Left cardiac atrium (tissue), 4 donors: ENCODE measurements at regions not wholly inside any gene's neighbourhood (a gene's known extent, or its start where the extent isn't known, plus 50 kb on each side); places are given as distances from the start of the nearest gene placed in this dataset.

ENCODE experiments used
- ATAC-seq, 2 donors: fragments of 200-7000 bp; cut with Tn5 transposase; one replicate each; pipeline ENCODE4 v1.9.1; 2020; ENCODE audit warnings: mild to moderate bottlenecking in 2 of 2, moderate library complexity in 2 of 2
- DNase-seq: peaks from one replicate; pipeline ENCODE4 v3.0.0-alpha.2; 2020
- intact Hi-C, 2 donors: fragments of 100-400 bp; cut with DNase I; formaldehyde crosslinking; loops; one replicate each; pipeline versions ENCODE4 v1.14.1 to v1.15.1; 2022 to 2023
- donor health status: DM: no; HTN: yes; CAD: no.
- donor health status: DM: no; HTN: yes; CAD: no; lungs with severe emphysema.
- donor health status: DM: yes; HTN: yes; CAD: no.
- donor health status: Dilated cardiomyopathy.

DNA sequence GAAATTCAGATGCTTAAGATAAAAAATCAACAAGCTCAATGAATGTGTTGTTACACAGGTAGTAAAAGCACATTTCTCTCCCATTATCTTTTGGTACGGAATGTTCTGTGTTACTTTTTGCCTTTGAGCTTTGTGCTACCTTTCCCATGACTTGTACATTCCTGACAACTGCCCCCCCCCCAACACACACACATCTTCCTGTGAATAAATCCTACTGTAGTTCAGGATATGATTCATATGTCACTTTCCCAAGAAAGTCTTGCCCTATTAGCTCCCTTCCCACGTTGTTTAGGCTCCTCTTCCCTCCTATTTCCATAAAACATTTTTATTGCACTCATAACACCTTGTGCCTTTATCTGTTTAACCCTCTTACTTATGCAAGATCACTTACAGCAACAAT, 442.6 kb upstream of the LRATD1 start:
- intact Hi-C loops, result no loop called here
- no peak for DNase-seq
- ATAC-seq, result no peak

DNA sequence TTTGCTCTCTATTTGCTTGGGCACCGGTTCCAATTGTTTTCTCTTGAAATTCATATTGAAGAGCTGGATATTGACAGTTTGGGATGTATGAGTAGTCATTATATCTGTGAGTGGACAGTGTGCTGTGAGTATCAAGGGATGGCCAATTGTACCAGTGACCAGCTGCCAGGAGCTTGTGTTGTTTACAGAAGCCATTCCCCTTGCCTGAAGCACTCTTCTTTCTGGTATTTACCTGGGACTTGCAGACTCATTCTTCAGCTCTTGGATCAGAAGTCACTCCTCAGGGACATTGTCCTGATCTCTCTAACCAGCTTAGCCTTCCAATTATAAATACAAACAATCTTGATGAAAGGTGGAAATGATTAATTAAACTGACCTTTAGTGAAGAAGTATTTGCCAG, 438.3 kb upstream of the LRATD1 start:
- DNase-seq, result no peak
- intact Hi-C loops, result no loop called here
- ATAC-seq, result no peak

DNA sequence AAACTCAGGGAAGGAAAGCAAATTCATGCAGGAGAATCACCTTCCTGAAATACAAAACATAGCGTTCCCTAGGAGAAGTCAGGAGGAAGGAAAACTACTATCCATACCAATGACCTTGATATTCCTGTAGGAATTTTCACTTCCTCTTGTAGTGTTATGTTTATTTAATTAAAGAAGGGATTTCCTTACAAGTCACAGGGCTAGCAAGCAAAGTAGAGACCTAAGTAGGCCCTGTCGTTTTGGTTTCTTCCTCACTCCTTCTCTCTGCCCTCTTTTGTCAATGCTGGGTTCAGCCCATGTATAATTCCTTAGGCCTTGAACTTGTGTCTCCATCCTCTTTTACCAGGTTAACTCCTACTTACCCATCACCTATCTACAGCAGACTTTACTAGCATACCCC, 435.2 kb upstream of the LRATD1 start:
- intact Hi-C loops, result no loop called here
- no peak for DNase-seq

GRCh38 chr2:14199040-14199439, 433.5 kb upstream of the LRATD1 start:
- no peak for ATAC-seq
- DNase-seq, result no peak
- intact Hi-C loops, result no loop called here

More for the DNA sequence above, 435.2 kb upstream of the LRATD1 start:
- ATAC-seq, result no peak

DNA sequence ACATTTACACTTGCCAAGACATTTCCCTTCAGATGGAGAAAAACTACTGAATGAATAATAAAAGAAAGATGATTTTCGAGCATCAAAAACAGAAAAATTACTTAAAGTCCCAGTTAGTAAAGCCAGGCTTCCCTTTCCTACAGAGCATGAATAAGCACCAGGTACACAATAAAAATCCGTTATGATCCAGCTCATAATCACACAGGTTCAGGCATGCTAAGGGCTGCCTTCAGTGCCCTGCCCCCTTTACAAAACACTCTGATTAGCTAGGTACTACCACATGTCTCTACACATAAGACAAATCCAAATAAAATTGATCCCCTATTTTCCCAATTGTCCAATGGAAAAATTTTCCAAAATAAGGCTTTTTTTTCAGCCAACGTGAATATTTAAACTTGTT, 413.2 kb upstream of the LRATD1 start:
- intact Hi-C loops, result no loop called here
- no peak for DNase-seq
- no peak for ATAC-seq

GRCh38 chr2:14220101-14220500, 412.4 kb upstream of the LRATD1 start:
- intact Hi-C loops, result no loop called here
- ATAC-seq (no peak), DNase-seq (no peak)

DNA sequence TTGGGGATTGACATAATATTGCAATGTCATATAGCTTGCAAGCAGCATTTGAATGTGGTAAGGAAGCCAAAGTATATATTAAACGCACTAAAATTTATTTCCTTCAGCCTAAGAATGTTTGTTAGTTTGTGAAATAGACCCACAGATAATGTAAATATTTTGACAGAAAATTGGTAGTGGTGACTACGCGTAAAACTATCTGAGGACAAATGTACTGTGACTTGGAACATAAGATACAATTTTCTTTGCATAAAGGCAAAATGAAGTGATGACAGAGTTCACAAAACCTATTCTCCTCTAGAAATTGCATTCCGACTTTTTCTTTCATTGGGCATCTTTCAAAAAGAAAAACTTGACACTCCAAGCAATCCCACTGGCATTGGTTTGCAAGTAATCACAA, 411.1 kb upstream of the LRATD1 start:
- DNase-seq (no peak), ATAC-seq (no peak)
- intact Hi-C loops, result no loop called here

- DNase-seq (no peak), ATAC-seq (no peak)
- intact Hi-C loops, result no loop called here
Measured at GRCh38 chr2:14223576-14223975, 408.9 kb upstream of the LRATD1 start.

- intact Hi-C loops, result no loop called here
- no peak for ATAC-seq
- DNase-seq, result no peak
Measured at GRCh38 chr2:14231391-14231898, 401.1 kb upstream of the LRATD1 start.

DNA sequence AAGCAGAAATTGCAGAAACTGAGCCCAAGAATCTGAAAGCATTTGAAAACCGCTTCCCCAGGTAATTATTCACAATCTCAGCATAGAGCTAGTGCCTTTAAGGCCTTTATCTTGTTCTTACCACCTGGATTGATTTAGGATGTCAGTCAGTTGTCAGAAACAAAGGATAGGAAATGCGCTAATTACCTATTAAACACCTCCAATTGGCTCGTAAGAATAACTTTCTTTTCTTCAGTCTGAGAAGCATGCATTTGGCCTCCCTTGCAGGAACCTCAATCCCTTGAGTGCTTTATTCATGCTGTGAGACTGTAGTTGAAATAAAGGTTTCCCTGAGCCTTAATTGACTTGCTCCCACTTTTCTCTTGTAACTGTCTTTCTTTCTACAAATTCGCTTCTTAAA, 400.3 kb upstream of the LRATD1 start:
- no peak for ATAC-seq
- DNase-seq, result no peak
- intact Hi-C loops, result no loop called here

DNA sequence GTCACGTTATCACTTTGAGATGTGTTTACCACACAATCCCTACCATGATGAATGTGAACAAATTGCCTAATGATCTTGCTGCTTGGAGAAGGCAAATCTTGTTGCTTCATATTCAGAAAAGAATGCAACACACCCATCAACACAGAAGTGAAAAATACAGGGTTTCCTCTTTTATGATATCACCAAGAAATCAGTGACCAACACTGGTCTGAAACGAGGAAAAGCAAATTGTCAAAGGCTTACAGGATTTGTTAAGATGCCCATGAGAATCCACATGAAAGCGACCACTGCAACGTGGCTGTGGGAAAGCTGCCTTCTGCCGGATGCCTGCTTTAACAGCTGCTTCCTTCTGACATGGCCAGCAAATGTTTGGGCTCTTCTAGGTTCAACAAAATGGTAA, 397.6 kb upstream of the LRATD1 start:
- ATAC-seq, result no peak
- intact Hi-C loops, result no loop called here
- DNase-seq, result no peak

GRCh38 chr2:14235667-14236066, 396.9 kb upstream of the LRATD1 start:
- DNase-seq (no peak), ATAC-seq (no peak)
- intact Hi-C loops, result no loop called here

DNA sequence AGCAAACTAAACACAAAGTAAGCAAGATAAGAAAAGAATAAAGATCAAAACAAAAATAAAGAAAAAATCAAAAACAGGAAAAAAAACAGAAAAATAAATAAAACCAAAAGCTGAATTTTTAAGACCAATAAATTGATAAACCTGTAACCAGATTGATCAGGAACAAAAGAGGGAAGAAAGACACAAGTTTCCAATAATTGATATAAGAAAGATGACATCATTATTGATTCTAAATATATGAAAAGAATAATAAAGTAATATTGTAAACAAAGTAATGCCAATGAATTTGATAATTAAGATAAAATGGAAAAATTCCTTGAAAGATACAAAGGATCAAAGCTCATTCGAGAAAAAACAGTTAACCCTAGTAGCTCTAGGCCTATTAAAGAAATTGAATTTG, 394.6 kb upstream of the LRATD1 start:
- intact Hi-C loops, result no loop called here
- no peak for ATAC-seq
- no peak for DNase-seq

DNA sequence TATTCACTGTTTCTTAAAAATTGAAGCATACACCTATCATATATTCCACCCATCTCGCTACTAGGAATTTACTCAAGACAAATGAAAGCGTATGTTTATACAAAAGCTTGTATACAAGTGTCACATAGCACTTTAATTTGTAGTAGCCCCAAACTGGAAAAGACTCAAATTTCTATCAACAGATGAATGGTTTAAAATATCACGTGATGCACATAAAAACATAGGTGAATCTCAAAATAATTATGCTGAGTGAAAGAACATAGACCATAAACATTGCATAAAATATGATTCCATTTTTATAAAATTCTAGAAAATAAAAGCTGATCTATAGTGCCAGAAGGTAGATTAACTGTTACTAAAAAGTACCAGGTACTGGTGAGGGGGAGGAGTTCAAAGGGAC, 392.9 kb upstream of the LRATD1 start:
- ATAC-seq (no peak), DNase-seq (no peak)
- intact Hi-C loops, result no loop called here

- intact Hi-C loops, result no loop called here
- DNase-seq, result no peak
- no peak for ATAC-seq
Measured at GRCh38 chr2:14240868-14241267, 391.6 kb upstream of the LRATD1 start.

DNA sequence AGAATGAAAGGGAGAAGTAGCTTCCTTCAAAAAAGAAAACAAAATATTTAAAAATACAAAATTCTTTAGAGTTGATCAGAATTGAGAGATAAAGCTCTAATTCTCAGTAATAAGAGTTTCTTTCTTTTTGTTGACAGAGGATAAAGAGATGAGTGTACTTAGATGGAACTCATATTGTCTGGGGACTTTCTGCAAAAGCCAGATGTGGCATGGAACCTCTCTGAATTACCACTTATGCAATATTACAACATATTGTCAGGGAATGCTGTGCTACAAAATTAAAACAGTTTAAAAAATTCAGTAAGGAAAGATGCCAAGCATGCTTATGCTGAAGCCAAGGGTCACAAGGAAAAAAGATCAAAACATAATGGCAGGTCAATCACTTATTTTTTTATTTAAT, 386.6 kb upstream of the LRATD1 start:
- DNase-seq, result no peak
- no peak for ATAC-seq
- intact Hi-C loops, result no loop called here

DNA sequence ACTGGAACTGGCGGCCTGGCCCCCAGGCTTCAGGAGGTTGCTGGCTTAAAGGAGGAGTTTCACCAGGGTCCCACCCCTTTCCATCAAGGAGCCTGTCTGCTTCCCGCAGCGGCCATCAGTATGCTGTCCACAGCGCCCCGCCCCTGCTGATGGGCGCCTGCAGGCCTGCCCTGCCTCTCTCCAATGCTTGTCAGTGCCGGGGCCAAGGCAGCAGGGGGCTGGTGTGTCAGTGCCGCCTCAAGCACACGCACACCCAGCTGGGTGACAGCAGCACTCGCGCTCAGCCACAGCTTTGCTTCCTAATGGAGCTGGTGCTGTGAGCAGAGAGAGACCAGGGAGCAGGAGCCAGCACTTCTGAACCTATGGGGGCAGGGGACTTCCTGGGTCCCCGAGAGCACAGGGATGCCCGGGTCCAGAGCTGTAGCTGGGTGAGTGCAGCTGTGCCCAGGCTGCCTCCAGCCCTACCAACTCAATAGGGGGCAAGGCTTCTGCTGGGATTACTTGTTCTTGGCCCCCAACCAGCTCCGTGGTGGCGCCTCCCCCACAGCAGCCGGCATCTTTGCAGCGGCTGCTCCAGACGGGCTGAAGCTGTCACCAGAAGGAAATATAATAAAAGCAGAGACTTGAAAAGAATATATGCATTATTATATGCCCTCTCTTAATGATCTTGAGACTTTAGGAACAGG, 377.2 kb upstream of the LRATD1 start:
- intact Hi-C loops, result no loop called here
- DNase-seq (no peak), ATAC-seq (no peak)

- intact Hi-C loops, result no loop called here
- ATAC-seq (no peak), DNase-seq (no peak)
Measured at GRCh38 chr2:14256890-14257289, 375.6 kb upstream of the LRATD1 start.

GRCh38 chr2:14257801-14258507, 374.6 kb upstream of the LRATD1 start:
- no peak for DNase-seq
- intact Hi-C loops, result no loop called here
- no peak for ATAC-seq

DNA sequence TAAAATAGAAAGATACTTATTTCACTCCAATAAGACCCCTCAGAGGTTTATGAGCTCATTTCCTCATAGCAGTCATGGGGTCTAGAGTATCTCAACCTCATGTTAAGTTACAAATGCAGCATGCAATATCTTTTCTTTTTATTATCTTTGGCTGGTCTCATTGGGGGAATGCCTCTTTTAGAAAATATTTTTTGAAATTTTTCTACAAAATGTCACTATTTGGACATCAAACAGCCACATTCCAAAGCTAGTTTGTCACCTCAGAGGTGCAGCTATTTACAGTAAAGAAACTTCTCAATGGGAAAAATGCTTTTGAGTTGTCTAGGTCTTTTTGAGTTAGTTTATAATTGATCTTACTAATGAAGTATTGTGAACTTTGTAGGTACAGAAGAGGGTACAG, 370.7 kb upstream of the LRATD1 start:
- DNase-seq, result no peak

DNA sequence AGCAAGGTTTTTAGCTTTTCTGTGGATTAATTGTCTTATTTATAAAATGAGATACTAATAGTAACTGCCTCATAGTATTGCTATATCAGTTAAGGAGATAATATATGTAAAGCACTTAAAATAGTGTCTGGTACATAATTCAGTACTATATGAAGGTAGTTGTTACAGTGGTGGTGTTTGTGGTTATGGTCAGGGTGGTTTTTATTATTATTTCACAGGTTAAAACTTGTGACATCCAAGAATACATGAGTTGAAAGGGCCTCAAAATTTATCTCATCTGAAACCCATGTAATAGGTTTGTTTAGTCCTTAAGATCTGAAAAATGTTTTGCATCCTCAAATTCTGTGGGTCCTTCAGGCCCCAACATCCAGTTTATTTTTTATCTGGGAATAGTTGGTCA, 369.5 kb upstream of the LRATD1 start:
- DNase-seq (no peak), ATAC-seq (no peak)
- intact Hi-C loops, result no loop called here

More for the DNA sequence above, 370.7 kb upstream of the LRATD1 start:
- ATAC-seq, result no peak
- intact Hi-C loops, result no loop called here
